Spleen (tissue), 7 donors: ENCODE measurements at regions not wholly inside any gene's neighbourhood (a gene's known extent, or its start where the extent isn't known, plus 50 kb on each side); places are given as distances from the start of the nearest gene placed in this dataset.

Experiments used
- CTCF ChIP-seq, 11 experiments: fragments of 200-600 bp in 7 of 11; fragments of 450-650 bp in 4 of 11; sonication (generic) in 4 of 11; IDR thresholded peaks in 8 of 11; conservative IDR thresholded peaks in 3 of 11; 1 replicate in 7 of 11; 2 replicates in 4 of 11; pipeline versions ENCODE4 v1.4.0 to v1.8.0; 2016 to 2021; ENCODE audit warnings: antibody characterized with exemption in 11 of 11, inconsistent platforms in 4 of 11, mild to moderate bottlenecking in 1 of 11
- POLR2A ChIP-seq, 3 donors: fragments of 450-650 bp; IDR thresholded peaks; one replicate each; pipeline ENCODE4 v1.5.1; 2017; ENCODE audit warnings: antibody characterized with exemption in 3 of 3, mild to moderate bottlenecking in 1 of 3
- POLR2AphosphoS5 ChIP-seq, 3 donors: sonication (generic); formaldehyde crosslinking; IDR thresholded peaks; one replicate each; pipeline ENCODE4 v1.5.1; 2017; ENCODE audit warnings: antibody characterized with exemption in 3 of 3
- donor health status: DM: no; HTN: no; CAD: no; lungs with moderate emphysema.
- donor health status: DM: no; HTN: no; CAD: no.
- donor health status: DM: no; HTN: no; CAD: no.

GRCh38 chr3:70853161-70853944, 540.9 kb upstream of the MDFIC2 start:
- TF ChIP-seq CTCF (IDR thresholded peaks at IDR 0.05 in 8 of 11, conservative IDR thresholded peaks at IDR 0.05 in 3 of 11) (no peak), POLR2A (IDR thresholded peaks at IDR 0.05) (no peak), POLR2AphosphoS5 (IDR thresholded peaks at IDR 0.05) (no peak)
